ENCODE measurements at regions not wholly inside any gene's neighbourhood (a gene's known extent, or its start where the extent isn't known, plus 50 kb on each side); places are given as distances from the start of the nearest gene placed in this dataset.

DNA sequence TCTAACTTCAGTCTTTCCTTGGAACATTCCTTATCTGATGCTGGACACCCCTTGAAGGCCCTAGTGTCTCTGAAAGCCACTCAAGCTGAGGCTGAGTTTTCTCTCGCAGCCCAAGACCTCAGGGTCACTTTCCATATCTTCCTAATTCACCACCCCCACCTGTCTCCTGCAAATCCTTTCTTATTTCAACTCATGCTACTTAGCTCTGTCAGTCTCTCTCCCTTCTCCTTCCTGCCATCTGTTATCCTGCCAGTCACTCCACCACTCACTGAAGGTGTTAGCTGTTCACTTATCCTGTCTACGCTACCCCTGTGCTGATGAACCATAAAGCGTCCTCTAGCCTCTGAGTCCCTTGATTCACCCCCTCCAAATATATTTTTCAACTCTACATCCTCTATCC is 143.9 kb upstream of the SHISA6 start:
- TF ChIP-seq, protein P1, sequence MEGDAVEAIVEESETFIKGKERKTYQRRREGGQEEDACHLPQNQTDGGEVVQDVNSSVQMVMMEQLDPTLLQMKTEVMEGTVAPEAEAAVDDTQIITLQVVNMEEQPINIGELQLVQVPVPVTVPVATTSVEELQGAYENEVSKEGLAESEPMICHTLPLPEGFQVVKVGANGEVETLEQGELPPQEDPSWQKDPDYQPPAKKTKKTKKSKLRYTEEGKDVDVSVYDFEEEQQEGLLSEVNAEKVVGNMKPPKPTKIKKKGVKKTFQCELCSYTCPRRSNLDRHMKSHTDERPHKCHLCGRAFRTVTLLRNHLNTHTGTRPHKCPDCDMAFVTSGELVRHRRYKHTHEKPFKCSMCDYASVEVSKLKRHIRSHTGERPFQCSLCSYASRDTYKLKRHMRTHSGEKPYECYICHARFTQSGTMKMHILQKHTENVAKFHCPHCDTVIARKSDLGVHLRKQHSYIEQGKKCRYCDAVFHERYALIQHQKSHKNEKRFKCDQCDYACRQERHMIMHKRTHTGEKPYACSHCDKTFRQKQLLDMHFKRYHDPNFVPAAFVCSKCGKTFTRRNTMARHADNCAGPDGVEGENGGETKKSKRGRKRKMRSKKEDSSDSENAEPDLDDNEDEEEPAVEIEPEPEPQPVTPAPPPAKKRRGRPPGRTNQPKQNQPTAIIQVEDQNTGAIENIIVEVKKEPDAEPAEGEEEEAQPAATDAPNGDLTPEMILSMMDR (IDR thresholded peaks at IDR 0.05; ENCODE audit: insufficient read depth, low read length) = no peak
- TF ChIP-seq POLR2AphosphoS5 (IDR thresholded peaks at IDR 0.05; ENCODE audit: low read depth) = no peak

Measured in HL-60 (cell line).